H9 (cell line): ENCODE measurements at regions not wholly inside any gene's neighbourhood (a gene's known extent, or its start where the extent isn't known, plus 50 kb on each side); places are given as distances from the start of the nearest gene placed in this dataset.

ENCODE experiments used
- DNase-seq: peaks from one replicate; pipeline ENCODE4 v3.0.0-alpha.2; 2017
- H2AFZ ChIP-seq: one replicate; pipeline ENCODE4 v1.6.1; 2013; ENCODE audit warnings: mild to moderate bottlenecking, low read length, control low read depth, moderate library complexity
- H2AK5ac ChIP-seq: 2 replicates; pipeline ENCODE4 v1.6.1; 2013; ENCODE audit warnings: low read length, control low read depth, mixed read lengths; ENCODE audit not compliant: insufficient read length
- H2BK120ac ChIP-seq: one replicate; pipeline ENCODE4 v1.6.1; 2013; ENCODE audit warnings: low read depth, mild to moderate bottlenecking, low read length, control low read depth, inconsistent platforms; ENCODE audit not compliant: poor library complexity, severe bottlenecking
- H2BK12ac ChIP-seq: 2 replicates; pipeline ENCODE4 v1.6.1; 2013; ENCODE audit warnings: low read length, control low read depth, mixed read lengths, low read depth; ENCODE audit not compliant: insufficient read length
- H2BK15ac ChIP-seq: 2 replicates; pipeline ENCODE4 v1.6.1; 2013; ENCODE audit warnings: low read depth, low read length, control low read depth
- H2BK20ac ChIP-seq: one replicate; pipeline ENCODE4 v1.6.1; 2013; ENCODE audit warnings: low read depth, mild to moderate bottlenecking, low read length, control low read depth, inconsistent platforms; ENCODE audit not compliant: poor library complexity, severe bottlenecking
- H2BK5ac ChIP-seq: 2 replicates; pipeline ENCODE4 v1.6.1; 2013; ENCODE audit warnings: low read length, control low read depth, mixed read lengths; ENCODE audit not compliant: insufficient read length
- H3K14ac ChIP-seq: 2 replicates; pipeline ENCODE4 v1.6.1; 2013; ENCODE audit warnings: low read length, control low read depth; ENCODE audit not compliant: insufficient read depth
- H3K18ac ChIP-seq: 2 replicates; pipeline ENCODE4 v1.6.1; 2013; ENCODE audit warnings: low read depth, mild to moderate bottlenecking, mixed read lengths, low read length, control low read depth; ENCODE audit not compliant: insufficient read length
- H3K23ac ChIP-seq: 2 replicates; pipeline ENCODE4 v1.6.1; 2013; ENCODE audit warnings: low read length, control low read depth, mixed read lengths, low read depth; ENCODE audit not compliant: insufficient read length
- H3K23me2 ChIP-seq: 2 replicates; pipeline ENCODE4 v1.6.1; 2013; ENCODE audit warnings: low read depth, mild to moderate bottlenecking, mixed read lengths, low read length, control low read depth; ENCODE audit not compliant: insufficient read length, poor library complexity, severe bottlenecking
- H3K27ac ChIP-seq: 2 replicates; pipeline ENCODE4 v1.5.1; 2013; ENCODE audit warnings: low read length, control low read depth, mixed read lengths, low read depth; ENCODE audit not compliant: insufficient read length
- H3K27me3 ChIP-seq: 2 replicates; pipeline ENCODE4 v1.6.1; 2013; ENCODE audit warnings: low read length, control low read depth, inconsistent platforms; ENCODE audit not compliant: insufficient read depth
- H3K4ac ChIP-seq: 2 replicates; pipeline ENCODE4 v1.6.1; 2013; ENCODE audit warnings: low read depth, mild to moderate bottlenecking, control low read depth, inconsistent platforms, low read length, moderate library complexity
- H3K4me1 ChIP-seq: 2 replicates; pipeline ENCODE4 v1.6.1; 2013; ENCODE audit warnings: low read length, control low read depth, inconsistent platforms; ENCODE audit not compliant: insufficient read depth
- H3K4me2 ChIP-seq: 2 replicates; pipeline ENCODE4 v1.6.1; 2013; ENCODE audit warnings: low read length, control low read depth, mixed read lengths; ENCODE audit not compliant: insufficient read length, insufficient read depth
- H3K56ac ChIP-seq: 2 replicates; pipeline ENCODE4 v1.6.1; 2013; ENCODE audit warnings: low read depth, mild to moderate bottlenecking, mixed read lengths, low read length, control low read depth; ENCODE audit not compliant: insufficient read length
- H3K79me1 ChIP-seq: 2 replicates; pipeline ENCODE4 v1.6.1; 2013; ENCODE audit warnings: low read depth, mild to moderate bottlenecking, moderate library complexity, low read length, control low read depth, inconsistent platforms; ENCODE audit not compliant: insufficient read depth, poor library complexity, severe bottlenecking
- H3K79me2 ChIP-seq: 2 replicates; pipeline ENCODE4 v1.6.1; 2013; ENCODE audit warnings: low read length, control low read depth, inconsistent platforms; ENCODE audit not compliant: insufficient read depth
- H3K9ac ChIP-seq: 2 replicates; pipeline ENCODE4 v1.6.1; 2013; ENCODE audit warnings: low read length, control low read depth, mixed read lengths; ENCODE audit not compliant: insufficient read length; ENCODE audit errors: extremely low read depth
- H3K9me3 ChIP-seq: one replicate; pipeline ENCODE4 v1.6.1; 2013; ENCODE audit warnings: low read depth, low read length, inconsistent platforms; ENCODE audit not compliant: control insufficient read depth
- H3T11ph ChIP-seq: one replicate; pipeline ENCODE4 v1.6.1; 2013; ENCODE audit warnings: mild to moderate bottlenecking, low read length, control low read depth, inconsistent platforms
- H4K20me1 ChIP-seq: one replicate; pipeline ENCODE4 v1.6.1; 2013; ENCODE audit not compliant: control insufficient read depth, insufficient read length, insufficient read depth
- H4K5ac ChIP-seq: 2 replicates; pipeline ENCODE4 v1.6.1; 2013; ENCODE audit warnings: low read depth, mild to moderate bottlenecking, mixed read lengths, low read length, control low read depth; ENCODE audit not compliant: insufficient read length
- H4K8ac ChIP-seq: replicated peaks from 2 replicates; pipeline ENCODE4 v1.6.1; 2013; ENCODE audit warnings: low read length, control low read depth, mixed read lengths, low read depth; ENCODE audit not compliant: insufficient read length
- H4K91ac ChIP-seq: 2 replicates; pipeline ENCODE4 v1.6.1; 2013; ENCODE audit warnings: low read depth, mild to moderate bottlenecking, moderate library complexity, mixed read lengths, low read length, control low read depth; ENCODE audit not compliant: insufficient read length
- H3K27ac Mint-ChIP-seq, 3 experiments: 2 replicates in 2 of 3; 3 replicates in 1 of 3; pipeline ENCODE4 v1.8.0; 2020 to 2021; ENCODE audit warnings: mixed read lengths in 3 of 3, mild to moderate bottlenecking in 1 of 3, moderate library complexity in 1 of 3
- H3K27me3 Mint-ChIP-seq: 2 replicates; pipeline ENCODE4 v1.8.0; 2021; ENCODE audit warnings: low read depth, mild to moderate bottlenecking, moderate library complexity, mixed read lengths
- H3K36me3 Mint-ChIP-seq, 3 experiments: 2 replicates in 2 of 3; 3 replicates in 1 of 3; pipeline ENCODE4 v1.8.0; 2020 to 2021; ENCODE audit warnings: low read depth in 3 of 3, mixed read lengths in 3 of 3; ENCODE audit not compliant: insufficient read depth in 1 of 3
- H3K4me1 Mint-ChIP-seq, 2 experiments: 2 replicates each; pipeline ENCODE4 v1.8.0; 2020; ENCODE audit warnings: mixed read lengths in 2 of 2
- H3K4me3 Mint-ChIP-seq, 2 experiments: 2 replicates in 1 of 2; 3 replicates in 1 of 2; pipeline ENCODE4 v1.8.0; 2020 to 2021; ENCODE audit warnings: mild to moderate bottlenecking in 2 of 2, mixed read lengths in 2 of 2, moderate library complexity in 1 of 2
- H3K9me3 Mint-ChIP-seq, 2 experiments: 2 replicates in 1 of 2; 3 replicates in 1 of 2; pipeline ENCODE4 v1.8.0; 2020; ENCODE audit warnings: mild to moderate bottlenecking in 2 of 2, mixed read lengths in 2 of 2, moderate library complexity in 1 of 2
- WGBS: extraction: QIAGEN DNeasy Blood & Tissue Kit; methylation state at CpG from one replicate; pipeline ENCODE4 v1.1.7; 2013; ENCODE audit warnings: missing lambda C conversion rate, low lambda C conversion rate, mixed read lengths; ENCODE audit not compliant: insufficient read length; ENCODE audit errors: extremely low coverage; 5-methylcytosine and 5-hydroxymethylcytosine counted together
- TF ChIP-seq, protein P1 (sequence below): fragments of 200-600 bp; sonication (generic); conservative IDR thresholded peaks from 3 replicates; pipeline ENCODE4 v1.8.0; 2021; ENCODE audit warnings: antibody characterized with exemption, mild to moderate bottlenecking

GRCh38 chr12:59845293-59845692 lies 249.5 kb downstream of the SLC16A7 start:
- Histone ChIP-seq H3K27me3 (no peaks in the 10 kb centered on the region), H3T11ph (no peak overlapping the region), H3K4me2 (no peak overlapping the region), H4K20me1 (no peaks in the 10 kb centered on the region), H4K5ac (no peak overlapping the region), H3K27ac (no peak overlapping the region), H2BK12ac (no peak overlapping the region), H3K4ac (no peak overlapping the region), H3K79me2 (no peaks in the 10 kb centered on the region), H3K9me3 (no peaks in the 10 kb centered on the region), H2BK20ac (no peak overlapping the region), H2AFZ (no peak overlapping the region), H2BK120ac (no peak overlapping the region), H3K23me2 (no peaks in the 10 kb centered on the region), H3K18ac (no peak overlapping the region), H4K91ac (no peak overlapping the region), H3K56ac (no peak overlapping the region), H3K9ac (no peak overlapping the region), H2AK5ac (no peak overlapping the region), H4K8ac (no peak overlapping the region), H2BK5ac (no peak overlapping the region), H3K23ac (no peak overlapping the region), H3K79me1 (no peaks in the 10 kb centered on the region), H2BK15ac (no peak overlapping the region), H3K4me1 (no peaks in the 10 kb centered on the region; the same call in 1 of the 2 replicates), H3K14ac (no peak overlapping the region)
- Mint-ChIP-seq H3K9me3 (no peaks in the 10 kb centered on the region; a peak in 1 of 5 replicates), H3K4me1 (peaks cover 27 to 28% of the 10 kb centered on the region in 2 experiments), H3K36me3 (peaks cover 0 to 5% (median 0%) of the 10 kb centered on the region in 3 experiments; a peak in 2 of 7 replicates), H3K4me3 (no peak overlapping the region), H3K27ac (no peak overlapping the region), H3K27me3 (no peaks in the 10 kb centered on the region)
- no CpG with 5 or more reads among the region's 1 CpG for WGBS
- DNase-seq: no peak
- TF ChIP-seq, protein P1, sequence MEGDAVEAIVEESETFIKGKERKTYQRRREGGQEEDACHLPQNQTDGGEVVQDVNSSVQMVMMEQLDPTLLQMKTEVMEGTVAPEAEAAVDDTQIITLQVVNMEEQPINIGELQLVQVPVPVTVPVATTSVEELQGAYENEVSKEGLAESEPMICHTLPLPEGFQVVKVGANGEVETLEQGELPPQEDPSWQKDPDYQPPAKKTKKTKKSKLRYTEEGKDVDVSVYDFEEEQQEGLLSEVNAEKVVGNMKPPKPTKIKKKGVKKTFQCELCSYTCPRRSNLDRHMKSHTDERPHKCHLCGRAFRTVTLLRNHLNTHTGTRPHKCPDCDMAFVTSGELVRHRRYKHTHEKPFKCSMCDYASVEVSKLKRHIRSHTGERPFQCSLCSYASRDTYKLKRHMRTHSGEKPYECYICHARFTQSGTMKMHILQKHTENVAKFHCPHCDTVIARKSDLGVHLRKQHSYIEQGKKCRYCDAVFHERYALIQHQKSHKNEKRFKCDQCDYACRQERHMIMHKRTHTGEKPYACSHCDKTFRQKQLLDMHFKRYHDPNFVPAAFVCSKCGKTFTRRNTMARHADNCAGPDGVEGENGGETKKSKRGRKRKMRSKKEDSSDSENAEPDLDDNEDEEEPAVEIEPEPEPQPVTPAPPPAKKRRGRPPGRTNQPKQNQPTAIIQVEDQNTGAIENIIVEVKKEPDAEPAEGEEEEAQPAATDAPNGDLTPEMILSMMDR: no peak
